Activated naive CD8-positive, alpha-beta T cell treated with anti-CD3 and anti-CD28 coated beads, Interleukin-2, amount 10 ng/mL, durations not matched to agents 7 days and 5 days (primary cell): ENCODE measurements at regions not wholly inside any gene's neighbourhood (a gene's known extent, or its start where the extent isn't known, plus 50 kb on each side); places are given as distances from the start of the nearest gene placed in this dataset.
"Not testable (repeated sequence)": the region's sequence is repeated elsewhere in the genome, so short reads cannot be mapped to it uniquely, and the experiment has no call there.

Experiments
- ATAC-seq: fragments of 150-1000 bp; cut with Tn5 transposase; one replicate; pipeline ENCODE4 v1.10.0; 2021; ENCODE audit warnings: low read depth, moderate library complexity
- POLR2A ChIA-PET: fragments of 350-600 bp; sonication (Branson Sonifier 250); formaldehyde crosslinking; loops from one replicate; lab custom pipeline; 2021; ENCODE audit warnings: antibody characterized with exemption; lab: Charles Lee
- DNase-seq: peaks from one replicate; pipeline ENCODE4 v3.0.0; 2021
- H3K27ac Mint-ChIP-seq: one replicate; pipeline ENCODE4 v1.8.0; 2022; ENCODE audit warnings: mild to moderate bottlenecking, mixed read lengths
- H3K27me3 Mint-ChIP-seq: one replicate; pipeline ENCODE4 v1.8.0; 2022; ENCODE audit warnings: mild to moderate bottlenecking, moderate library complexity, mixed read lengths
- H3K36me3 Mint-ChIP-seq: one replicate; pipeline ENCODE4 v1.8.0; 2021; ENCODE audit warnings: mild to moderate bottlenecking, mixed read lengths
- H3K4me1 Mint-ChIP-seq: one replicate; pipeline ENCODE4 v1.8.0; 2021; ENCODE audit warnings: mixed read lengths
- H3K4me3 Mint-ChIP-seq: one replicate; pipeline ENCODE4 v1.8.0; 2022; ENCODE audit warnings: mild to moderate bottlenecking, moderate library complexity, mixed read lengths
- H3K9me3 Mint-ChIP-seq: one replicate; pipeline ENCODE4 v1.8.0; 2021; ENCODE audit warnings: mixed read lengths

DNA sequence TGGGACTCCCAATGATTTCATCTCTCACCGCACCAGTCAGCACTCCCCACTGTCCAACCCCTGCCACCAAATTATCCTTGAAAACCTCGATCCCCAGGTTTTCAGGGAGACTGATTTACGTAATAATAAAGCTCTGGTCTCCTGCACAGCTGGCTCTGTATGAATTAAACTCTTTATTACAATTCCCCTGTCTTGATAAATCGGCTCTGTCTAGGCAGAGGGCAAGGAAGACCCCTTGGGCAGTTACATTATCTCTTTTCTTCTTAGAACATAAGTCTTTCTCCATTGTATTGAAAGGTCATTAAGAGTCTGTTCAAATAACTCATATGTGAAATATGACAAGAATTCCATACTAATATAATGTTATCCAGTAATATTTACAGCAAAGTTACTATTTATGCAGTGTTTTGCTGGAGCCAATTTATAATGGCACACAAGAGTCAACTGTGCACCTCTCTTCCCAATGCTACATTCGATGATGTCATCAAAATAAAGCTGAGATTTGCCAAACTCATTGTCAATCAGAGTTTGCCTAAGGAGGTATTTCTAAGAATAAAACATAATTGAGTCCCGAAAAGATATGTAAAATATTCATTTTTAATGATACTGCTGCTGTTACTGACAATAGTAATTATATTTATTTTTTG lies 1297.2 kb upstream of the LRRTM3 start:
- no peak overlapping the region for H3K27ac Mint-ChIP-seq
- H3K27me3 Mint-ChIP-seq: no peaks in the 10 kb centered on the region
- POLR2A ChIA-PET: no interaction called here
- H3K4me3 Mint-ChIP-seq: no peak overlapping the region
- no peak for ATAC-seq
- peaks cover under 1% of the 10 kb centered on the region for H3K9me3 Mint-ChIP-seq
- DNase-seq: no peak
- no peaks in the 10 kb centered on the region for H3K36me3 Mint-ChIP-seq
- H3K4me1 Mint-ChIP-seq: no peaks in the 10 kb centered on the region

DNA sequence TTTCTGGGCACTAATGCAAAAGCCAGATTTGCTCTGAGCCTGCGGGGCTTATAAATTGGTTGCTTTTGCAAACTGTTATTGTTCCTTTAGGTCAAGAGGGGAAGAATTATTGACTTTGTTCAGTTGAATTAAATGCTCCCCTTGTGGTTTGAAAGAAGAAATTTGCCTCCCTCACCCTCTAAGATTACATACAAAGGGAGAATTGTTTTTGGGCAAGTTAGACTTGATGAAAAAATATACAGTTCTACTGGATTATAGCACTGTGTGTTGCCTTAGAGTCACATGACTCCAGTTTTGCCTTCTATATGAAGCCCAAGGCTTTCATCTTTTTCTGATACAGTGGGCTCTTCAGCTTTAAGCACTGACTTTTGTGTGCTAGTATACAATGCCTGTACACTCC lies 1265.8 kb upstream of the LRRTM3 start:
- POLR2A ChIA-PET: no interaction called here
- Mint-ChIP-seq H3K27me3 (no peaks in the 10 kb centered on the region), H3K36me3 (no peaks in the 10 kb centered on the region), H3K4me1 (no peaks in the 10 kb centered on the region), H3K9me3 (peaks cover under 1% of the 10 kb centered on the region), H3K4me3 (no peak overlapping the region), H3K27ac (no peak overlapping the region)
- DNase-seq (no peak), ATAC-seq (no peak)

DNA sequence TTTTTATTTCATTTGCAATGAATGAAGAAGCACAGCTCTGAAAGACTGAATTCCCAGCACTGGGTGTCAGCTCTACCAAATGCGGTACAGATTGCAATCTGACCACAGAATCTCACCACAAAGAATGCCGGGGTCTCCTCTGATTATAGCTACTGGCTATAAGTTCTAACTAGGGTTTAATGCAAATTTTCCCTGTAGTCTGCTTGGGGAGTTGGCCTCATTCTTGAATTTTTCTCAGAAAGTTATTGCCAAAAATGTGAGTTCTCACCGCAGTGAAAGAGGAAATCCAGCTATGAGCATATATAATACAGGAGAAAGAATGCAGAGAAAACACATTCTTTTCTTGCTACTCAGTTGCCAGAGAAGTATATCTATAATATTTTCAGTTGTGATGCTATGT lies 1255.7 kb upstream of the LRRTM3 start:
- POLR2A ChIA-PET: no interaction called here
- Mint-ChIP-seq H3K9me3 (peaks cover 5% of the 10 kb centered on the region), H3K4me3 (no peak overlapping the region), H3K27ac (no peak overlapping the region), H3K27me3 (no peaks in the 10 kb centered on the region), H3K4me1 (no peaks in the 10 kb centered on the region), H3K36me3 (no peaks in the 10 kb centered on the region)
- ATAC-seq: no peak
- no peak for DNase-seq

DNA sequence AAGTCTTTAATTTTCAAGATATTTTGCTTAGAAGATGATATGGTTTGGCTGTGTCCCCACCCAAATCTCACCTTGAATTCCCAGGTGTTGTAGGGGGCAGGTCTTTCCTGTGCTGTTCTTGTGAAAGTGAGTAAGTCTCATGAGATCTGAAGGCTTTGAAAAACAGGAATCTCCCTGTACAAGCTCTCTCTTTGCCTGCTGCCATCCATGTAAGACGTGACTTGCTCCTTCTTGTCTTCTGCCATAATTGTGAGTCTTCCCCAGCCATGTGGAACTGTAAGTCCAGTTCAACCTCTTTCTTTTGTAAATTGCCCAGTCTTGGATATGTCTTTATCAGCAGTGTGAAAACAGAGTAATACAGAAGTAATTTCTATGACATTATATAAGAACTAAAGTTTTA lies 1255.2 kb upstream of the LRRTM3 start:
- ATAC-seq, H3K4me3 Mint-ChIP-seq, H3K36me3 Mint-ChIP-seq, POLR2A ChIA-PET, H3K27me3 Mint-ChIP-seq, H3K9me3 Mint-ChIP-seq, H3K27ac Mint-ChIP-seq, DNase-seq, H3K4me1 Mint-ChIP-seq: not testable (repeated sequence)

DNA sequence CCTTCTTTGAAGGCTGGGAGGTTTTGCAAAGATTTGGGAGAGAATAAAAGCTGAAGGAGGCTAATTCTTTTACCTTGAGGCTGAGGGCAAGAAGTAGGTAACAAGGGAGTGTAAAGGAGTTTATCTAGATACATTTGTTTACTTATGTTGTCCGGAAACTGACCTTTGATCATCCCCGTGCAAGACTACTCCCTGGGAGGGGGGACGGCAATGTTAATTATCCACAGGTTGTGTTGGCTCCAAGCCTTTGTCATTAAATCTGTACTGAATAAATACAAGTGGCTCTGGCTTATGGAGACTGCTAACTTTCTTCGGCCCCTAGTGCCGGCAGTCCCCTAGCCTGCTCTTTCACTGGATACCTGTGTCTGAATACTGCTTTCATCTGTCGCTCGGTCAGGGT lies 1250.6 kb upstream of the LRRTM3 start:
- no peaks in the 10 kb centered on the region for H3K36me3 Mint-ChIP-seq
- no peak overlapping the region for H3K27ac Mint-ChIP-seq
- peaks cover 2% of the 10 kb centered on the region for H3K9me3 Mint-ChIP-seq
- ATAC-seq: no peak
- POLR2A ChIA-PET: no interaction called here
- DNase-seq: no peak
- no peaks in the 10 kb centered on the region for H3K4me1 Mint-ChIP-seq
- H3K4me3 Mint-ChIP-seq: no peak overlapping the region
- H3K27me3 Mint-ChIP-seq: no peaks in the 10 kb centered on the region

DNA sequence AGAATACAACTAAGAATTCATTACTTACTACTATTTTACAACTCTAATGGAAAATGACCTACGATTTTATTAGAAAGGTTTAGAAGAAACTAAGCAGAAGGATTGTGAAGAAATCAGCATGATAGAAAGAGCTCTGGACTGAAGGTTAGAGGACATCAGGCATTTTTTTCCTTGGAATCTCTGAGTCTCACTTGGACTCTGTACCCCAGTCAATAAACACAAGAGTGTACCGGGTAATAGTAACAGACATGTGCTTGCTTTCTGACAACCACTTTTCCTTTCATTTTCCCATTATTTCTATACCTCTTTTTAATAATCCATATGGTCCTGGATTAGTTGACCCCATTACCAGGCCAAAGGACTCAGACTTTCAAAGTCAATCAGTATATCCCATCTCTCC lies 1240.9 kb upstream of the LRRTM3 start:
- H3K27me3 Mint-ChIP-seq: no peaks in the 10 kb centered on the region
- POLR2A ChIA-PET: no interaction called here
- H3K27ac Mint-ChIP-seq: no peak overlapping the region
- peaks cover 2% of the 10 kb centered on the region for H3K9me3 Mint-ChIP-seq
- ATAC-seq: no peak
- no peak for DNase-seq
- H3K4me1 Mint-ChIP-seq: no peaks in the 10 kb centered on the region
- no peak overlapping the region for H3K4me3 Mint-ChIP-seq
- no peaks in the 10 kb centered on the region for H3K36me3 Mint-ChIP-seq

DNA sequence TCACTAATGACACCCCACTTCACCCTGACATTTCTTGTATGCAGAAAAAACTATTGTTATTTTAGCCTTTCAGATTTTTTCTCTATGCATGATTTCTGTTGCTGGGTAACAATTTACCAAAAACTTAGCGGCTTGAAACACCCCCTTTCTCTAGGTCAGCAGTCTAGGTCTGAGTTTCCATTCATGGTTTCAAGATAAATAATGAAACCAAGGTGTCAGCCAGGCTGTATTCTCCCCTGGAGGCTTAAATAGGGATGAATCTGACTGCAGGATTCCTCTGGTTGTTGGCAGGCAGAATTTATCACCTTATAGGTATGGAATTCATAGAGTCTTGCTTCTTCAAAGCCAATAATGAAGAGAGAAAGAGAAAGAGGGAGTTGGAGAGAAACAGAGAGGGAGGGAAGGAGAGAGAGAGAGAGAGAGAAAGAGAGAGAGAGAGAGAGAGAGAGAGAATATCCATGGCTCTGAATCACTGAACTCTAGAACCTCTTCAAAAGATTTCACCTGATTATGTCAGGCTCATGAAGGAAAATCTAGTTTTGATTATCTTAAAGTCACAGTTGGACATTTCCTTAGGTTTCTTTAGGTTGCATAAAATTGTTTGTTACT lies 1224.6 kb upstream of the LRRTM3 start:
- POLR2A ChIA-PET: no interaction called here
- ATAC-seq (no peak), DNase-seq (no peak)
- H3K4me1 Mint-ChIP-seq: no peaks in the 10 kb centered on the region
- H3K27ac Mint-ChIP-seq: no peak overlapping the region
- H3K27me3 Mint-ChIP-seq: no peaks in the 10 kb centered on the region
- no peak overlapping the region for H3K4me3 Mint-ChIP-seq
- peaks cover 6% of the 10 kb centered on the region for H3K9me3 Mint-ChIP-seq
- no peaks in the 10 kb centered on the region for H3K36me3 Mint-ChIP-seq

DNA sequence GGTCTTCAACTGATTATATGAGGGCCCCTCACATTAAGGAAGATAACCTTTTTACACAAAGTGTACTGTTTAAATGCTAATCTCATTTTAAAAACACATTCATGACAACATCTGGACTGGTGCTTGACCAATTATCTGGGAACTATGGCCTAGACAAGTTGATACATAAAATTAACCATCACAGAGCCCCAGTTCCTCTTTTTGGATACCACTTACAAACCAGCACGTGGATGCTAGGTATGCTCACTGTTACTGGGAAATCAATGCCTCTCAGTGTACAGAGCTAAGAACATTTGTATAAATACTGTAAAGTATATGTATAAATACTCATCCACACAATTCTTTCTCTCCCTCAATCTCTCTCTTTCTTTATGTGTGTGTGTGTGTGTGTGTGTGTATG lies 1217.8 kb upstream of the LRRTM3 start:
- DNase-seq: no peak
- Mint-ChIP-seq H3K9me3 (peaks cover 1% of the 10 kb centered on the region), H3K4me1 (no peaks in the 10 kb centered on the region), H3K4me3 (no peak overlapping the region), H3K27me3 (no peaks in the 10 kb centered on the region), H3K36me3 (no peaks in the 10 kb centered on the region), H3K27ac (no peak overlapping the region)
- POLR2A ChIA-PET: no interaction called here
- ATAC-seq: no peak

DNA sequence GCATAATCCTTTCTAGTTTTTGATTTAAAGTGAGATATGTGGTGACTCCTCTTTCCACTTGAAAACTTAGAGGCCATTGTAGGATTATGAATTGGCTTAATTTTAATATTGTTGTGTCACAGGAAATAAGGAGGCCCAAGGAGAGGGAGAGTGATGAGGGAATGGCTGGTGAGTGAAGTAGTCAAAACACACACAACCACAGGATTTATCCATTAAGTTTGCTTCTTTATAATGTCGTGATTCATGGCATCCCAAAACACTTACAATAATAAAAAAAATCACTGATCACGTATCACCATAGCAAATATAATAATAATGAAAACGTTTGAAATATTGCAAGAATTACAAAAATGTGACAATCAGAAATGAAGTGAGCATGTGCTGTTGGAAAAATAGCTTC lies 1215.5 kb upstream of the LRRTM3 start:
- POLR2A ChIA-PET: no interaction called here
- Mint-ChIP-seq H3K4me1 (no peaks in the 10 kb centered on the region), H3K27ac (no peak overlapping the region), H3K36me3 (no peaks in the 10 kb centered on the region), H3K27me3 (no peaks in the 10 kb centered on the region), H3K4me3 (no peak overlapping the region), H3K9me3 (peaks cover under 1% of the 10 kb centered on the region)
- ATAC-seq (no peak), DNase-seq (no peak)

DNA sequence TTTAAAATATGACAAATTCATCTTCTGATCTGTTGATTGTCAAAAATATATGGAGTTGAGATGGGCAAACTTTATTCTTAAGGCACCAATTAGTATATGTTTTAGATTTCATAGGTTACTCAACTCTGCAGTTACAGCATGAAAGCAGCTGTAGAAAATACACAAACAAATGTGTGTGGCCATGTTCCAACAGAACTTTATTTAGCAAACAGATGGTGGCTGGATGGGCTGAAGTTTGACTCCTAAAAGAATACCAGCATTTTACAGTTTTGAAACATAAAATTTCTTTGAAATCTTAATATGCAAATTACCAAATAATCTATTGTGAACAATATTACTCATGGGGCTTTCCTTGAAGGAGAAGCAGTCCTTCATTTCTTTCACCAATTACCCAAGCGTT lies 1206.0 kb upstream of the LRRTM3 start:
- no peaks in the 10 kb centered on the region for H3K36me3 Mint-ChIP-seq
- H3K9me3 Mint-ChIP-seq: peaks cover 2% of the 10 kb centered on the region
- ATAC-seq (no peak), DNase-seq (no peak)
- POLR2A ChIA-PET: no interaction called here
- no peak overlapping the region for H3K27ac Mint-ChIP-seq
- no peak overlapping the region for H3K4me3 Mint-ChIP-seq
- no peaks in the 10 kb centered on the region for H3K27me3 Mint-ChIP-seq
- no peaks in the 10 kb centered on the region for H3K4me1 Mint-ChIP-seq

DNA sequence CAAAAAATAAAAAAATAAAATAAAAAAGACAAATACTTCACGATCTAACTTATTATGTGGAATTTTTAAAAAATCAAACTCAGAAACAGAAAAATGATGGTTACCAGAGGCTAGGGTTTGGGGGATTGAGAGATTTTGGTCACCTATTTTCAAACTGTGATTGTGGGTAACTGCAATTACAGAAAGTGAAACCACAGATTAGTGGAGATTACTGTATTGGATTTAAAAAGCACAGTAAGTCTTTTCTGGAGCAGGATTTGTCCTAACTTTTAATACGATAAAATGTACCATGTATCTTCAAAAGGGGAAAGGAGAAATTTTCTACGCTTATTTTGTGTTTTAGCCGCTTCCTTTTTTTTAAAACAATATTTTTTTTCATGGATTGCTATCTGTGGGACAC lies 1204.9 kb upstream of the LRRTM3 start:
- no peaks in the 10 kb centered on the region for H3K36me3 Mint-ChIP-seq
- no peak overlapping the region for H3K27ac Mint-ChIP-seq
- POLR2A ChIA-PET: no interaction called here
- no peaks in the 10 kb centered on the region for H3K9me3 Mint-ChIP-seq
- no peak overlapping the region for H3K4me3 Mint-ChIP-seq
- no peaks in the 10 kb centered on the region for H3K27me3 Mint-ChIP-seq
- no peak for ATAC-seq
- DNase-seq: no peak
- no peaks in the 10 kb centered on the region for H3K4me1 Mint-ChIP-seq

DNA sequence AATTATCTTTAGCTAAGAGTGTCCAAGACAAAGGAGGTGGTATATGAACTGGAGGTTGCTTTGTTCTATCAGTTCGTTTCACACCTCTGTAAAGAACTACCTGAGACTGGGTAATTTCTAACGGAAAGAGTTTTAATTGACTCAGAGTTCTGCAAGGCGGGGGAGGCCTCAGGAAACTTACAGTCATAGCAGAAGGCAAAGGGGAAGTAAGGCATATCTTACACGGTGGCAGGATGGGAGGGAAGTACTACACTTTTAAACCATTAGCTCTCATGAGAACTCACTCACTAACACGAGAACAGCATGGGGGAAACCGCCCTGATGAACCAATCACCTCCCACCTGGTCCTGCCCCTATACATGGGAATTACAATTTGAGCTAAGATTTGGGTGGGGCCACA lies 1202.3 kb upstream of the LRRTM3 start:
- Mint-ChIP-seq H3K4me3 (no peak overlapping the region), H3K27ac (no peak overlapping the region), H3K36me3 (no peaks in the 10 kb centered on the region), H3K27me3 (no peaks in the 10 kb centered on the region), H3K4me1 (no peaks in the 10 kb centered on the region), H3K9me3 (no peaks in the 10 kb centered on the region)
- POLR2A ChIA-PET: no interaction called here
- DNase-seq: no peak
- ATAC-seq: no peak

DNA sequence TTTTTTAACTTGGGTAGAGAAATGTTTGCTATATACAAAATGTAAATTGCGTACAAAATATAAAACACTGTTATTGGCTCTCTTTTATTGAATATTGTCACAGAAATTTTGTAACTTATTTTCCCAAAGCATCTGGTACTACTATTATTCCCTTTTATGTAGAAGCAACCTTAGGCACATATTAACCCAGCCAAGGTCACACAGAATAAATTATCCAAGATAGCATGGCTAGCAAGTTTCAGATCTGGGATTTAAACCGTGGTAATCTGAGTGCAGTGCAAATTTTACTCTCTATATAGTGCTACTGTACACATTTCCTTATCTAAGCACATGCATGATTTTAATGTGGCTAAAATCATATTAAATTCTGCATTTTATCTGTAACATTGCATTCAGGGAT lies 1190.5 kb upstream of the LRRTM3 start:
- no peaks in the 10 kb centered on the region for H3K4me1 Mint-ChIP-seq
- ATAC-seq (no peak), DNase-seq (no peak)

DNA sequence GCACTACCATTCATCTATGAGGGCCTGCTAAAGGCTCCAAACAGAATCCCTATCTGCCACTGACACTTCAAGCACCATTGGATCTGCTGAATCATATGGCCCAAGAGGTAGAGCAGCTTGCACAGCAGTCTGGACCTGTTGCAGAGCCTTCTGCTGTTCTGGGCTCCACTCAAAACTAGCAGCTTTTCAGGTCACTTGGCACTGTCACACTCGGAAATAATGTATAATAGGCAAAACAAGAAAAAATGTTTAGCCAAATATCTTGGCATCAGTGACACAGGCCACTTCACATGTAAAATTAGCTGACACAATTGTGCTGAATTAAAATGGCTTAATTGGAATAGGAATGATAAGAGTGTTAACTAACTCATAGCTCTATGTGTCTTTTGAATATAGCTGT lies 1182.9 kb upstream of the LRRTM3 start:
- Mint-ChIP-seq H3K4me1 (no peaks in the 10 kb centered on the region), H3K36me3 (no peaks in the 10 kb centered on the region), H3K27ac (no peak overlapping the region), H3K4me3 (no peak overlapping the region), H3K27me3 (no peaks in the 10 kb centered on the region), H3K9me3 (no peaks in the 10 kb centered on the region)
- DNase-seq (no peak), ATAC-seq (no peak)
- POLR2A ChIA-PET: no interaction called here

More for the DNA sequence above, 1190.5 kb upstream of the LRRTM3 start:
- no peak overlapping the region for H3K4me3 Mint-ChIP-seq
- POLR2A ChIA-PET: no interaction called here
- H3K36me3 Mint-ChIP-seq: no peaks in the 10 kb centered on the region
- peaks cover 4% of the 10 kb centered on the region for H3K9me3 Mint-ChIP-seq
- H3K27me3 Mint-ChIP-seq: no peaks in the 10 kb centered on the region
- no peak overlapping the region for H3K27ac Mint-ChIP-seq
